Epithelial cell of esophagus (primary cell): ENCODE measurements at regions not wholly inside any gene's neighbourhood (a gene's known extent, or its start where the extent isn't known, plus 50 kb on each side); places are given as distances from the start of the nearest gene placed in this dataset.

Source experiments
- DNase-seq: peaks from one replicate; pipeline ENCODE4 v3.0.0; 2010; ENCODE audit warnings: low read depth
- H3K4me3 ChIP-seq: 2 replicates; pipeline ENCODE4 v1.5.1; 2011; ENCODE audit warnings: mild to moderate bottlenecking, low read length, control low read depth
- TF ChIP-seq, protein P1 (sequence below): IDR thresholded peaks from 2 replicates; pipeline ENCODE4 v1.5.1; 2011; ENCODE audit warnings: low read depth, mild to moderate bottlenecking, low read length, control low read depth, inconsistent platforms; ENCODE audit not compliant: insufficient read depth; ENCODE audit errors: missing control alignments

DNA sequence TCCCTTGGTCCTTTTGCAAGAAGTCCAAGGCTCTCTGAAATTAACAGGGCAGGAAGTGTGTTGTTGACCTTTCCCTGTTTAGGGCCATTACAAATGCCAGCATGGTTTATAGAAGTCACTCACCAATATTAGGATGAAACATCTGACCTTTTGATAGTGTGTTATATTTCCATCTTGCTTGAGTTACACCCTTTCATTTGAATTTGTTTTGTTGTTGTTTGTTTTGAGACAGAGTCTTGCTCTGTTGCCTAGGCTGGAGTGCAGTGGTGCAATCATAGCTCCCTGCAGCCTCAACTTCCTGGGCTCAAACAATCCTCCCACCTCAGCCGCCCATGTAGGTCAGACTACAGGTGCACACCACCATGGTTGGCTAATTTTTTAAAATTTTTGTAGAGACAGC lies 241.1 kb upstream of the USP9Y start:
- TF ChIP-seq, protein P1, sequence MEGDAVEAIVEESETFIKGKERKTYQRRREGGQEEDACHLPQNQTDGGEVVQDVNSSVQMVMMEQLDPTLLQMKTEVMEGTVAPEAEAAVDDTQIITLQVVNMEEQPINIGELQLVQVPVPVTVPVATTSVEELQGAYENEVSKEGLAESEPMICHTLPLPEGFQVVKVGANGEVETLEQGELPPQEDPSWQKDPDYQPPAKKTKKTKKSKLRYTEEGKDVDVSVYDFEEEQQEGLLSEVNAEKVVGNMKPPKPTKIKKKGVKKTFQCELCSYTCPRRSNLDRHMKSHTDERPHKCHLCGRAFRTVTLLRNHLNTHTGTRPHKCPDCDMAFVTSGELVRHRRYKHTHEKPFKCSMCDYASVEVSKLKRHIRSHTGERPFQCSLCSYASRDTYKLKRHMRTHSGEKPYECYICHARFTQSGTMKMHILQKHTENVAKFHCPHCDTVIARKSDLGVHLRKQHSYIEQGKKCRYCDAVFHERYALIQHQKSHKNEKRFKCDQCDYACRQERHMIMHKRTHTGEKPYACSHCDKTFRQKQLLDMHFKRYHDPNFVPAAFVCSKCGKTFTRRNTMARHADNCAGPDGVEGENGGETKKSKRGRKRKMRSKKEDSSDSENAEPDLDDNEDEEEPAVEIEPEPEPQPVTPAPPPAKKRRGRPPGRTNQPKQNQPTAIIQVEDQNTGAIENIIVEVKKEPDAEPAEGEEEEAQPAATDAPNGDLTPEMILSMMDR: no peak
- H3K4me3 ChIP-seq: no peak overlapping the region
- DNase-seq: no peak

DNA sequence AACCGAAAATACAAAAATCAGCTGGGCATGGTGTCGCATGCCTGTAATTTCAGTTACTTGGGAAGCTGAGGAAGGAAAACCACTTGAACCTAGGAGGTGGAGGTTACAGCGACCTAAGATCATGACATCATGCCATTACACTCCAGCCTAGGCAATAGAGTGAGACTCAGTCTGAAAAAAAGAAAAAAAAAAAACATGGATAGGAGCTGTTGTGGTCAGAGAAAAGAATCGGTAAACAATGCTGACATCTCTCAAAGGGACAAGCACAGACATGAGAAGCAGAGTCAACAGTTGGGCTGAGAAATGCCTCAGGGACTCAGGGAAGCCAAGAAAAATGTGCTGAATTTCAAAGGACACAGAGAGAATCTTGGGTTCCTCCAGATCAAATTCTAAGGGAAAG lies 236.9 kb upstream of the USP9Y start:
- TF ChIP-seq, protein P1: no peak
- H3K4me3 ChIP-seq: no peak overlapping the region
- peak; percentile 90 for DNase-seq

DNA sequence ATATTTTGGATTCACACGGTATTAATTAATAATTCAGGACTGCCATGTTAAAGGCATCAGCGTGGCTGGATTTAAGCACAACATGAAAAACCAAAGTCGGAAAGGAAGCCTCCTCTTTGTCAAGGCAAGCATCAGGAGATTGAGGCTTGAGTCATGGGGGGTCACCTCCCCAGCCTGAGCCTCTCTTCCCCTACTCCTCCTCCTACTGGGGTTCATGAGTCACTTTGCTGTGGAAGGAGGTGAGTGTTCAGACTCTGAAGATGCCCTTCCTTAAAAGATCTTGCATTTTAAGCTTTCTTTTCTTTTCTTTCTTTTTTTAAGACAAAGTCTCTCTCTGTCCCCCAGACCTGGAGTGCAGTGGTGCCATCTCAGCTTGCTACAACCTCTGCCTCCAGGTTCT lies 235.3 kb upstream of the USP9Y start:
- peak; percentile 64 for DNase-seq
- TF ChIP-seq, protein P1: no peak

DNA sequence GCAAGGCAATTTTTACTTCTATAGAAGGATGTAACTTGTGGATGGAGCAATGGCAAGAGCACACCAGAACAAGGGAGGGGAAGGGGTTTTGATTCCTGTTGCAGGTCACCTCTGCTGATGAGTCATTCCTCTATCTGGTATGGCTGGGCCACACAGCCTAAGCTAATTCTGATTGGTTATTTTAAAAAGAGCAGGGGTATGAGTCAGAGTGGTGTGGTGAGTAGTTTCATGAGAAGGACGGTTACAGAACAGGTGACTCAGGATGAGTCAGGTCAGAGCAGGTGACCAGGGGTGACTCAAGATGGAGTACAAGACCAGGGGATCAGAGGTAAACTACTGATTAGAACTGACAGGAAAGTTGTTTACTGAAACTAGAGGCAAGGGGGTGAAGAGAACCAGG lies 231.9 kb upstream of the USP9Y start:
- TF ChIP-seq, protein P1: no peak
- H3K4me3 ChIP-seq: no peak overlapping the region
- peak; percentile 80 for DNase-seq

More for the DNA sequence above, 235.3 kb upstream of the USP9Y start:
- no peak overlapping the region for H3K4me3 ChIP-seq

DNA sequence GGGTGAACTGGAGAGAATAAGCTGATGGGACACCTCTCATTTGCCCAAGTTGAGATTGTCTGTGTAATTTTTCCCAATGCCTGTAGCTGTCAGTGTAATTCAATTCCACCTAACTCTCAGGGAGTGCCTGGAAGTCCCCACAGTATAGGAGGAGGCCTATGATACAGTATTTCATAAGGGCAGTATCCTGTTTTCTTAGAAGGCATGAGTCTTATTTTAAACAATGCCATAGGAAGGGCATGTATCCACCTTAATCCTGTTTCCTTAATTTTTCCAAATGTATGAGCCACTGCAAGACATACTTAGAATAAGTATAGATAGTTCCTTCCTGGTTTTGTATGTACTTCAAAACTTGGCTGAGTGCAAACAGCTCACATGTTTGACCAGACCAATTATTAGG lies 226.6 kb upstream of the USP9Y start:
- TF ChIP-seq, protein P1: peak; percentile 12
- H3K4me3 ChIP-seq: no peak overlapping the region
- DNase-seq: peak; percentile 64

DNA sequence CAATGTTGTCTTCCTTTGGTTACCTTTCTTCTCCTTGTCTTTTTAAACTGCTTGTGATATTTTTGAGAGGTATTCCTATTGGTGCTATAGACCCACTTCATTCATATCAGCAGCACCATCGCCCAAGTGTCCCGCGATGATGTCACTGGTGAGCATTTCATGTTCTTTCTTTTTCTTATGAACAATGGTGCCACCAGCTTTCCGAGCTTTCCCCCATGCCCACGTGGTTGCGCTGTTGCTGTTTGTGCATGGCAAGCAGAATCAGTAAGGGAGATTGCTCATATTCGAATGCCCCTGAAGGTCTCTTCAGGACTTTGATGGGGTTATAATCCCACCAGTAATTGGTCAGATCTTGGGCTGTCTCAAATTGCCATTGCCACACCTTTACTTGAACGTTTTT lies 221.6 kb upstream of the USP9Y start:
- no peak overlapping the region for H3K4me3 ChIP-seq
- TF ChIP-seq, protein P1: peak; percentile 42
- DNase-seq: peak; percentile 50

DNA sequence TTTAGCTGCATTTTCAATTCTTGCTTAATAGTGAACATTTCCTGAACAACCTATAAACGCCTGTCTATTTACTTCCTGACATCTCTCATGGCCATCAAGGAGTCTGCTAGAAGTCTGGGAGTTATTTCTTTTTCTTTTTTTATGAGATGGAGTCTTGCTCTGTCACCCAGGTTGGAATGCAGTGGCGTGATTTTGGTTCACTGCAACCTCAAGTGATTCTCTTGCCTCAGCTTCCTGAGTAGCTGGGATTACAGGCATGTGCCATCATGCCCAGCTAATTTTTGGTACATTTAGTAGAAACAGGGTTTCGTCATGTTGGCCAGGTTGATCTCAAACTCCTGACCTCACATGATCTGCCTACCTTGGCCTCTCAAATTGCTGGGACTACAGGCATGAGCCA lies 217.6 kb upstream of the USP9Y start:
- TF ChIP-seq, protein P1: no peak
- H3K4me3 ChIP-seq: no peak overlapping the region
- DNase-seq: peak; percentile 82
